ENCODE measurements at regions not wholly inside any gene's neighbourhood (a gene's known extent, or its start where the extent isn't known, plus 50 kb on each side); places are given as distances from the start of the nearest gene placed in this dataset.

DNA sequence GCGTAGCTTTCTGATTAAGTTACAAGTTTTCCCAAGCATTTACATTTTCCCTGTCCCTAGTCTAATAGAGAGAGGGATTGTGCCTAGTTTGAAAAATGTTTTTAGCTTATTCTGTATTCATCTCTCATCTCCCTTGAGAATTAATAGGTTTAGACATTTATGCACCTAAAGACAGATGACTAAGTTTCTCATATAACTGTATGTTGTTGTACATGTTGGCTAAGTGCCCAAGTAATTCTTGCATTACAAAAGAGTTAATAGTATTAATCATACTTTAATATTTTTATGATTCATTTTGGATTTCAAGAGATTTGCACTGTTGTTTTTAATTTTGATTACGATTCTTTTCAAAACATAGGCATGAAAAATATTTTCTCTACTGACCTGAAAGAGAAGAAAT is 109.0 kb upstream of the TBL1XR1 start:
- no peak for DNase-seq

- no peak for DNase-seq
Measured at GRCh38 chr3:177307391-177307790, 110.1 kb upstream of the TBL1XR1 start.

GRCh38 chr3:177307826-177308225 is 110.5 kb upstream of the TBL1XR1 start:
- no peak for DNase-seq

- no peak for DNase-seq
Measured at GRCh38 chr3:177308286-177308685, 111.0 kb upstream of the TBL1XR1 start.

GRCh38 chr3:177308911-177309310 is 111.6 kb upstream of the TBL1XR1 start:
- DNase-seq: no peak

DNA sequence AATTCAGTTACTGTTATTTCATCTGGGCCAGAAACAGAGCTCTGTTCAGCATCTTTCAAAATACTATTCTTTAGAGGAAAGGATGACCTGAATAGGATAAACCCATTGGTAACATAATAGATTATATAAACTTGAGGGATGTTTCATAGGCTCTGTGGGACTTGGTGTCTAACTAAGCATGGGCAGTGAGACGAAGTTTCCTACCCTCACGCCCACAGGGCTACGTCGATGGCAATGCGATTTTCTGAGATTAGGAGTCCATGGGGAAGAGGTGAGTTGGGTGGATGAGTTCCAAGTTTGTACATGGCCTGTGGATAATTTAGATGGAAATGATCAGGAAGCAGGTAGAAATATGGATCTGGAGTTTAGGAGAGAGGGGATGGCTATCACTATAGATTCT is 115.2 kb upstream of the TBL1XR1 start:
- DNase-seq: no peak

- DNase-seq: no peak
Measured at GRCh38 chr3:177314897-177315296, 117.6 kb upstream of the TBL1XR1 start.

- DNase-seq: no peak
Measured at GRCh38 chr3:177317247-177317646, 120.0 kb upstream of the TBL1XR1 start.

- DNase-seq: no peak
Measured at GRCh38 chr3:177318559-177318958, 121.3 kb upstream of the TBL1XR1 start.

GRCh38 chr3:177320765-177321247 is 123.5 kb upstream of the TBL1XR1 start:
- no peak for DNase-seq

- no peak for DNase-seq
Measured at GRCh38 chr3:177321819-177322218, 124.5 kb upstream of the TBL1XR1 start.

- DNase-seq: no peak
Measured at GRCh38 chr3:177322881-177323280, 125.6 kb upstream of the TBL1XR1 start.

DNA sequence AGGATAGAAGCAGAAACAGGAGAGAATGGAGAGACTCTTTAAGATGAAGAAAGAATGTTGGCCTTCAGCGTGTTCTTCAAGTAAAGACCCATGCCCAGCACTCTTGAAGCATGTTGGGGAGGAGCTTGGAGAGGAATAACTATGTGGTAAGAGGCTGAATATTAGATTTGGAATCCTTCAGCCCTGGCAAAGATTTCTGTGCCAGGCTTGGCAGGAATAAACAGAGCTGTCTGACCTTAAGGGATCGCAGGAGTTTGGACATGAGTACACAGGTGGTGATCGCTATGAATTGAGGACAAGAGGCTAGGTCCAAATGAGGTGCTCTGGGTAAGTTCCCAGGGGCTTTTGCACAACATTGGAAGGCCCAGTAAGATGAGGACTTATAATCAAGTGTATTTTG is 132.6 kb upstream of the TBL1XR1 start:
- DNase-seq: no peak

DNA sequence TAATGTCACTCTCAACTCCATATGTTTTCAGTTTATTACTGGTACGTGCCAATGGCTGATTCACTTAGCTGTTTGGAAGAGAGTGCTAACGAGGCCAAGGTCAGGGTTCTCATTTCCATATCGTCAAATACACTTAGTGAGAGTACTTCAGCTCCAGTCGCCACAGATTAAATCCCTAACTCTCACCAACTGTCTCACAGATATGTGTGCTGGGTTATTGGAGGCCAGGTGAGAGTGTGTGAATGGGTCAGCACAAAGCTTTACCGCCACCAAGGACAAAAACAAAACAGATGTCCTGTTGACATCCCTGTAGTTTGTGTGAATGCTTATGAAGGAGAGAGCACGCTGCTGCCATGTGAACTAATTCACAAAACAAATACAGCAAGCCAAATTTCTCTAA is 133.5 kb upstream of the TBL1XR1 start:
- no peak for DNase-seq

DNA sequence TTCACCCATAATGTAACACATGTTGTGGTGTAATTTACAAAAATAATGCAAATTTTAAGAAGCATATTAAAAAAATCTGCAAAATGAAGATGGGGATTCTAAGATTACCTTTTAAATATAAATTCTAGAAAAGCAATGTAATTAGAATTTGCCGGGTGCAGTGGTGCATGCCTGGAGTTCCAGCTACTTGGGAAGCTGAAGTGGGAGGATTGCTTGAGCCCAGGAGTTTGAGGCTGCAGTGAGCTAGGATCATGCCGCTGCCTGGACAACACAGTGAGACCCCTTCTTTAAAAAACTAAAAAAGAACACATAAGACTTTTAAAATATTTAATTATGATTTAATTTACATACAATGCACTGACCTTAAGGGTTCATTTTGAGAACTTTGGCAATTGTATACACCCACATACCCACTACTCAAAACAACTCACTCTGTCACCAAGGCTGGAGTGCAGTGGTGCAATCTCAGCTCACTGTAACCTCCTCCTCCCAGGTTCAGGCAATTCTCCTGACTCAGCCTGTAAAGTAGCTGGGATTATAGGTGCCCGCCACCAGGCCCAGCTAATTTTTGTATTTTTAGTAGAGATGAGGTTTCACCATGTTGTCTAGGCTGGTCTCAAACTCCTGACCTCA is 134.0 kb upstream of the TBL1XR1 start:
- DNase-seq: no peak

DNA sequence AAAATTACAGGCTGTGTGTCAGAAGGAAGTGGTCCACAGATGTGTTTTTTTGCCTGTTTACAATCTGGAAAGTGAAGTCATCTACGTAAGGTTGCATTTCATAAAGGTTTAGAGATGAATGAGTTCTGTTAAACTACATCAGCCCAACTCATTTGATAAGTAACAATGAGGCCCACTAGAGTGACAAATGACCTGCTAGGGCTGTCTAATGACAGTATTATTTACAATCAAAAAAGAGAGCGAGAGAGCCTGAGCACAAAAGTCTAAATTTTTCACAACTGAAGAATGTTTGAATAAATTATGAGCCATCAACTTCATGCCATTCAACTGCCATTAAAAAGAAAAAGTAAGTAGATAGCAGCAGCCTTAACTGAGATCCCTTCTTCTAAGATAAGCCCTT is 135.7 kb upstream of the TBL1XR1 start:
- DNase-seq: no peak

DNA sequence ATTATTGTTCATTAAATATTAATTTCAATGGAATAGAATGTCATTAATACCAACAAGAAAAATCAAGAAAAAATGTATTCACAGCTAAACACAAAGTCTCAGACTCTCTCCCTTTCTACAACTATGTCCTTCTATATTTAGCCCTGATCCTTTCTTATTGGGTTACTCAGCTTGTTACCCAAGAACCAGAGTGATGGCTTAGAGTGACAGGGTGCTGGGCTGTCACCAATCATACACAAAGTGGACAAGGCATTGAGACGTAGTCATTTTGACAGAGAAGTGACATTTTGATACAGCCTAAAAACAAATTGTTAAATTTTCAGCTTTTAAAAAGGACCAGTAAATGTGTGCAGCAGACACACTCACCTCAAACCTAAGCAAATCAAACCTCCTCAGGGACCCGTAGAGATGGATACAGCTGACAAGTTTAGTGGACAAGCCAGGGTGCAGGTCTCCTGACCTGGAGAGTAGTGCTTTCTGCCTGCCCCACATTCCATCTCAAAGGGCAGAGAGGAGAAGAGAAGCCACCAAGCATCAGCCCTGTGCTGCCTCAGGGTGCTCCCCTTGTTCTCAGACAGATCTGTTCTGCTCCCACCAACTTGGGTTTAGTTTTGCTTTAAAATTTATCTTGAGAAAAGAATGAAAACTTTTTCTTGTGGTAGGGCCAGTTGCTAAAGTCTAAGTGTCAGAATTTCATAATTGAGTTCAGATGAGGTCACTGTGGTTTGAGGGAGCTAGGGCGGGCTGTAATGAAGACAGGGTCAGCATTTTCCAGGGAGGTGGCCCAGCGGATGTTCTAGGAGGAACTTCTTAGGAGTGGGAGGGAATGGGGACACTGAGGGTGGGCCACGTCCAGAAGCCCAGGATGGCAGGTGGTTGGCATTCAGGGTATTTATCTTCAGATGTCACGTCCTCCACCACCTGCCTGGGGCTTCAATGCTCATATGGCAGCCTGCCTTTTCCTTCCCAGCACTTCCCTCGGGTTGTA is 136.5 kb upstream of the TBL1XR1 start:
- no peak for DNase-seq

DNA sequence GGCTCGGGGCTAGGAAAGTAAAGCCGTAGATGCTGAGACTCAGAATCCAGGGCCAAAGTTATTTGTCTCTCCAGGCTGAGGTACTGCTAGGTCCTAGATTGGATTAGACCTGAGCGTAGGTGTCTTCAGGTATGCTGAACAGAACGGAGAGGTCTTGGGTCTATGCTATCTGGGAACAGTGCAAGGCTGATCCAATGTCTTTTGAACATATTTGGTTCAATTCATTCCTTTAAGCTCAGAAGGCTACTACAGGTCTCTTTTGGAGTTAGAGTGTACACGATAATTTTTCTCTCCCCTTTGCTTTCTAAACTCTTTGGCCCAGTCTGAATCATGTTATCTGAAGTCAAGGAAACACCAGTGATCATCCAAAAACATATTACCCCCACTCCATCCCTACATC is 137.5 kb upstream of the TBL1XR1 start:
- DNase-seq: no peak

- no peak for DNase-seq
Measured at GRCh38 chr3:177335728-177336127, 138.4 kb upstream of the TBL1XR1 start.

DNA sequence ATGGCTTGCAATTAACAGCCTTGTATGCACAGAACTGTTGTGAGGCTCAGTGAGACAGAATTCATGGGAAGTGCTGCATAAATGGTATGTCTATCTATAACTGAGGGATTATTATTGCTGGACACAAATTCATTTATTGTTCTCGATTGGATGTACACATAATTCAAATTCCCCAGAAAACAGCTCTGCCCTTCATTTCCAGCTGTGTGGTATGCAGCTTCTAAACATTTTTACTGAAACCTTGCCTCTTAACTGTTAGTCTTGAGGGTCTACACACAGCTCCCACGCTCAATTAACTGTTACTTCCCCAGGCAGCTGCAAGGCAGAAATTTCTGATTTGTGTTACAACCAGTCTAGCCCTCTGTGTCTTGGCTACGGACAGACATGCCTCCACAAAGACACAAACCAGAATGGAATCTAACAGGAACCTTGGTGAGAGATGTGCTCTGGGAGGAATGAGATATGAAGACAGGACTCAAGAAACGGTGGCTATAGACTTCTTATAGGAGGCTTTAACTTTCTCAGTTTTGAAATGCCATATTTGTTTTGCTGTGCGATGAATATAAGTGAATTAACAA is 139.7 kb upstream of the TBL1XR1 start:
- no peak for DNase-seq

DNA sequence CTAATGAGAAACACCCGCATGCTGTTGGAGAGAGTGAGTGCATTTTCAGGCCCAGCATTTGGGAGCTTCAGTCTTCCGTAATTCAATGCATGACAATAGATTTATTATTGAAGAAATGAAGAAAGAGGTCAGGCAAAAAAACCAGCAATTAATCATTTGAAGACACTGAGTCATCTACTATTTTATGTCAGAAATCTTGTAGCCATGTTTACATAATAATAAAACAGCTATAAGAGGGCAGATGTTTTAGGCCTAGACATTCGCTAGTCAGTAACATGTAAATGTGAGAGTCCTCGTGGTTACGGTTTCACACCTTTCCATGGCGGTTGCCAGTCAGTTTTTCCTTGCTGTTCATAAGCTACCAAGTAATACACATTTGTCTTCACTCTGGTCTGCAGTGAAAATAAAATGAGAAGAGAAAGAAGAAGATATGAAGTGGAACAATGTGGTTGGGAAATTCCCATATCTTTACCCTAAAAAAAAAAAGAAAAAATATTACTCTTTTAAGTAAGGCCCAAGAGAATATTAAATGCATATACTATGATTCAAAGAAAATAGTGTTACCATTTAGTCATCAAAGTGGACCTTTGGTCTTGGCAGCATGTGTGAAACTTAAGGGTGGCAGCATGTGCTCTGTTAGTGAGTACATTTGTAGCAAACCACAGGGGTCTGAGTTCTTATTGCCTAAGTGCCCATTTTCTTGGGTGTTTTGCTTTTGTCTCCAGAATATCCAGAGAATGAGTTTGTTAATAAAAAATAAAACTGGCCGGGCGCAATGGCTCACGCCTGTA is 140.5 kb upstream of the TBL1XR1 start:
- no peak for DNase-seq

- no peak for DNase-seq
Measured at GRCh38 chr3:177338697-177339219, 141.5 kb upstream of the TBL1XR1 start.
